ENCODE measurements at regions not wholly inside any gene's neighbourhood (a gene's known extent, or its start where the extent isn't known, plus 50 kb on each side); places are given as distances from the start of the nearest gene placed in this dataset.

DNA sequence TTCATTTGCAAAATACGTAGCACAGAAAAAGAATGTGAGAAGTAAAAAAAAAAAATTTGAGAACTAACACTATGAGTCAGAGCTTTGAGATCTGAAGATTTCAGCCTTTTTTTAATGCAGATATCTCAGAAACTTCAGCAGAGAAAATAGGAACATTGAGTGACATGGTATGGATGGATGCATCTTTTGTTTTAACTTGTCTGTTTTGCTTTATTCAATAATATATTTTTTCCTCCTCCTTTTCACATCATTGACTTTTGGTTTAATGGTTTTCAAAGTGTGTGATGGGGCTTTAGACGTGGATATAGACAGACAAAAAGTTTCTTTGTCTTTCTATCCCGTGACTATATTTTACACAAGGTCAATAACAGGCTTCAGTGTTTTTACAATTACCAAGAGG lies 426.7 kb upstream of the FRG2C start:
- TF ChIP-seq CTCF (IDR thresholded peaks at IDR 0.05; ENCODE audit: low read length) = no peak
- no peak for TF ChIP-seq EZH2 (IDR thresholded peaks at IDR 0.05; ENCODE audit: borderline replicate concordance, low read length)

Measured in OCI-LY1 (cell line).